OCI-LY3 (cell line): ENCODE measurements at regions not wholly inside any gene's neighbourhood (a gene's known extent, or its start where the extent isn't known, plus 50 kb on each side); places are given as distances from the start of the nearest gene placed in this dataset.

Experiments used
- H2AFZ ChIP-seq: fragments of 200-600, 300-600 bp; shearing (Covaris generic); 2 replicates; pipeline ENCODE4 v1.6.0; 2014; ENCODE audit warnings: antibody characterized with exemption, low read depth, low read length
- H3K27ac ChIP-seq: fragments of 200-600, 300-600 bp; sonication (generic); 2 replicates; pipeline ENCODE4 v1.5.1; 2014; ENCODE audit warnings: mild to moderate bottlenecking, low read length, moderate library complexity, mixed read lengths
- H3K27me3 ChIP-seq: fragments of 200-600, 300-600 bp; sonication (generic); 2 replicates; pipeline ENCODE4 v1.6.1; 2014; ENCODE audit warnings: low read depth, low read length, mixed read lengths
- H3K36me3 ChIP-seq: fragments of 200-600, 300-600 bp; sonication (generic); replicated peaks from 2 replicates; pipeline ENCODE3; 2014; ENCODE audit warnings: low read depth, low read length, mixed read lengths
- H3K4me1 ChIP-seq: fragments of 300-600, 200-600 bp; sonication (generic); 2 replicates; pipeline ENCODE4 v1.6.1; 2014; ENCODE audit warnings: low read length, mixed read lengths
- H3K4me2 ChIP-seq: fragments of 200-600, 300-600 bp; sonication (generic); 2 replicates; pipeline ENCODE4 v1.6.1; 2014; ENCODE audit warnings: low read length, mixed read lengths
- H3K4me3 ChIP-seq: fragments of 300-600, 200-600 bp; sonication (generic); 2 replicates; pipeline ENCODE4 v1.5.1; 2014; ENCODE audit warnings: antibody characterized with exemption, mild to moderate bottlenecking, low read length, moderate library complexity
- H3K79me2 ChIP-seq: fragments of 300-600, 200-600 bp; shearing (Covaris generic); 2 replicates; pipeline ENCODE4 v1.6.1; 2014; ENCODE audit warnings: mild to moderate bottlenecking, low read length, mixed read lengths
- H3K9ac ChIP-seq: fragments of 300-600, 200-600 bp; shearing (Covaris generic); 2 replicates; pipeline ENCODE4 v1.6.0; 2014; ENCODE audit warnings: mild to moderate bottlenecking, low read length, moderate library complexity
- H3K9me3 ChIP-seq: fragments of 200-600, 300-600 bp; shearing (Covaris generic); 2 replicates; pipeline ENCODE4 v1.6.1; 2014; ENCODE audit warnings: low read length, mixed read lengths; ENCODE audit not compliant: insufficient read depth
- H4K20me1 ChIP-seq: fragments of 200-600, 300-600 bp; sonication (generic); 2 replicates; pipeline ENCODE4 v1.6.1; 2016; ENCODE audit warnings: low read length, mixed read lengths; ENCODE audit not compliant: insufficient read depth
- CTCF ChIP-seq: fragments of 200-600, 300-600 bp; sonication (generic); IDR thresholded peaks from 2 replicates; pipeline ENCODE4 v1.5.1; 2014; ENCODE audit warnings: antibody characterized with exemption, low read length, low read depth
- EZH2phosphoT487 ChIP-seq: fragments of 200-600 bp; shearing (Covaris generic); IDR thresholded peaks from 2 replicates; pipeline ENCODE4 v1.6.1; 2018; ENCODE audit warnings: antibody characterized with exemption, mixed run types, low read depth

GRCh38 chr3:72698154-72698917 is 149.9 kb downstream of the SHQ1 start:
- H3K9ac ChIP-seq: no peak overlapping the region
- H4K20me1 ChIP-seq: no peaks in the 10 kb centered on the region
- no peak overlapping the region for H3K4me3 ChIP-seq
- H2AFZ ChIP-seq: no peak overlapping the region
- H3K27me3 ChIP-seq: peaks cover 9% of the 10 kb centered on the region; the same call in 1 of the 2 replicates
- no peak overlapping the region for H3K4me2 ChIP-seq
- H3K36me3 ChIP-seq: no peaks in the 10 kb centered on the region
- H3K4me1 ChIP-seq: no peaks in the 10 kb centered on the region
- TF ChIP-seq CTCF (no peak), EZH2phosphoT487 (no peak)
- no peaks in the 10 kb centered on the region for H3K9me3 ChIP-seq
- no peak overlapping the region for H3K27ac ChIP-seq
- H3K79me2 ChIP-seq: no peaks in the 10 kb centered on the region

- H4K20me1 ChIP-seq: no peaks in the 10 kb centered on the region
- no peak overlapping the region for H3K4me3 ChIP-seq
These were observed 150.5 kb downstream of the SHQ1 start for GRCh38 chr3:72697717-72698116.

GRCh38 chr3:72696815-72697214 is 151.4 kb downstream of the SHQ1 start:
- Histone ChIP-seq H4K20me1 (no peaks in the 10 kb centered on the region), H3K4me2 (no peak overlapping the region), H3K27ac (no peak overlapping the region), H3K27me3 (peaks cover 9% of the 10 kb centered on the region; the same call in 1 of the 2 replicates), H3K4me1 (no peaks in the 10 kb centered on the region), H3K4me3 (no peak overlapping the region), H3K9ac (no peak overlapping the region), H3K36me3 (no peaks in the 10 kb centered on the region), H3K9me3 (no peaks in the 10 kb centered on the region), H3K79me2 (no peaks in the 10 kb centered on the region), H2AFZ (no peak overlapping the region)
- no peak for TF ChIP-seq CTCF
- no peak for TF ChIP-seq EZH2phosphoT487

More at GRCh38 chr3:72697717-72698116, 150.5 kb downstream of the SHQ1 start:
- Histone ChIP-seq H3K9ac (no peak overlapping the region), H3K79me2 (no peaks in the 10 kb centered on the region), H3K27me3 (peaks cover 9% of the 10 kb centered on the region; the same call in 1 of the 2 replicates), H3K9me3 (no peaks in the 10 kb centered on the region), H3K36me3 (no peaks in the 10 kb centered on the region), H3K4me1 (no peaks in the 10 kb centered on the region), H3K4me2 (no peak overlapping the region), H3K27ac (no peak overlapping the region), H2AFZ (no peak overlapping the region)
- TF ChIP-seq CTCF: no peak

GRCh38 chr3:72694398-72694797 is 153.8 kb downstream of the SHQ1 start:
- Histone ChIP-seq H3K9ac (no peak overlapping the region), H4K20me1 (no peaks in the 10 kb centered on the region), H3K9me3 (no peaks in the 10 kb centered on the region), H3K4me3 (no peak overlapping the region), H3K79me2 (no peaks in the 10 kb centered on the region), H3K36me3 (no peaks in the 10 kb centered on the region), H2AFZ (no peak overlapping the region), H3K27me3 (peaks cover 9% of the 10 kb centered on the region; the same call in 1 of the 2 replicates), H3K27ac (no peak overlapping the region), H3K4me2 (no peak overlapping the region), H3K4me1 (no peaks in the 10 kb centered on the region)
- TF ChIP-seq EZH2phosphoT487 (no peak), CTCF (no peak)
